HEK293T (cell line): ENCODE measurements at regions not wholly inside any gene's neighbourhood (a gene's known extent, or its start where the extent isn't known, plus 50 kb on each side); places are given as distances from the start of the nearest gene placed in this dataset.

Experiments
- ARNT ChIP-seq: fragments of 450-650 bp; IDR thresholded peaks from 2 replicates; pipeline ENCODE4 v1.6.1; 2017; ENCODE audit warnings: mild to moderate bottlenecking
- BHLHE40 ChIP-seq: fragments of 450-650 bp; IDR thresholded peaks from 2 replicates; pipeline ENCODE4 v1.6.1; 2016; ENCODE audit warnings: mild to moderate bottlenecking, moderate library complexity, borderline replicate concordance
- ELF4 ChIP-seq: fragments of 450-650 bp; IDR thresholded peaks from 2 replicates; pipeline ENCODE4 v1.6.1; 2017; ENCODE audit warnings: antibody characterized with exemption
- FOXA1 ChIP-seq: fragments of 450-650 bp; IDR thresholded peaks from 2 replicates; pipeline ENCODE4 v1.6.1; 2016; ENCODE audit warnings: mild to moderate bottlenecking
- FOXK2 ChIP-seq: fragments of 450-650 bp; IDR thresholded peaks from 2 replicates; pipeline ENCODE4 v1.6.1; 2016; ENCODE audit warnings: mild to moderate bottlenecking
- HDGF ChIP-seq: fragments of 450-650 bp; IDR thresholded peaks from 2 replicates; pipeline ENCODE4 v1.6.1; 2017; ENCODE audit warnings: antibody characterized with exemption, borderline replicate concordance
- NFRKB ChIP-seq: fragments of 450-650 bp; IDR thresholded peaks from 2 replicates; pipeline ENCODE4 v1.6.1; 2016; ENCODE audit warnings: mild to moderate bottlenecking, moderate library complexity
- PKNOX1 ChIP-seq: fragments of 450-650 bp; IDR thresholded peaks from 2 replicates; pipeline ENCODE4 v1.6.1; 2016
- SUZ12 ChIP-seq: fragments of 450-650 bp; IDR thresholded peaks from 2 replicates; pipeline ENCODE4 v1.6.1; 2016; ENCODE audit warnings: mild to moderate bottlenecking
- ZNF384 ChIP-seq: fragments of 450-650 bp; IDR thresholded peaks from 2 replicates; pipeline ENCODE4 v1.6.1; 2016

GRCh38 chr11:87957961-87958360 lies 217.3 kb downstream of the RAB38 start:
- no peak for TF ChIP-seq ELF4
- TF ChIP-seq PKNOX1, result no peak
- no peak for TF ChIP-seq ZNF384
- TF ChIP-seq NFRKB, result no peak
- TF ChIP-seq ARNT, result no peak
- no peak for TF ChIP-seq HDGF
- no peak for TF ChIP-seq FOXK2
- TF ChIP-seq FOXA1, result no peak
- TF ChIP-seq SUZ12, result no peak
- TF ChIP-seq BHLHE40, result no peak
